ENCODE measurements at regions not wholly inside any gene's neighbourhood (a gene's known extent, or its start where the extent isn't known, plus 50 kb on each side); places are given as distances from the start of the nearest gene placed in this dataset.

DNA sequence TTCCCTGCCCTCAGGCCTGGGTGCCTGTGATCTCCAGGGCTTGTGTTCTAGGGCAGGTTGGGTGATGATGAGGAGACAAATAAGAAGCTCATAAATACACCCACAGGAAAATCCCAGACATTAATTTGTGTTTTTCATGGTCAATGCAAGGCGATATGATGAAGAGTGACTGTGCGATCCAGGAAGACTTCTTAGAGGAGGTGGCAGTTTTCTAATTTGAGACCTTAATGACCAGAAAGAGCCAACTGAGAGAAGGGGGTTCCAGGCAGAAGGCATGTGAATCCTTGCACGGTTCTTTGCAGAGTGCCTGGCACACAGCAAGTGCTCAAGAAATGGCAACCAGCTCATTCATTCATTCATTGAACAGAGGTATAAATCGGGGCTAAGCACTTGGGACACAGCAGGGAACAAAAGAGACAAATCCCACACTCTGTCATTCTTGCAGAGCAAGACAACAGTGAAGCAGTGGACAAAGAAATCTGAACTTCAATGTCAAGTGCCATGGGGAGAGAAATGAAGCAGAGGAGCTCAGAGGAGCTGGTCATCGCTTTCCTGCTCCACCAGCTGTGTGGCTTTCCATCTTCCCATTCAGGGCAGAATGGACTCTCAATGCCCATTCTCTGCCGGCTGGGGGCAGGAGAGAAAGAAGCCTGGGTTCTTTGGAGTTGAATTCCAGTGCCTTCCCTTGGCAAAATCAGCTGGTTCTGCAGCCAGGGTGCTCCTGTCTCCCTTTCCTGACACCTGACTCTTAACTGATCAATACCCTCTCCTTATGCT is 128.3 kb downstream of the AACS start:
- DNase-seq = no peak

DNA sequence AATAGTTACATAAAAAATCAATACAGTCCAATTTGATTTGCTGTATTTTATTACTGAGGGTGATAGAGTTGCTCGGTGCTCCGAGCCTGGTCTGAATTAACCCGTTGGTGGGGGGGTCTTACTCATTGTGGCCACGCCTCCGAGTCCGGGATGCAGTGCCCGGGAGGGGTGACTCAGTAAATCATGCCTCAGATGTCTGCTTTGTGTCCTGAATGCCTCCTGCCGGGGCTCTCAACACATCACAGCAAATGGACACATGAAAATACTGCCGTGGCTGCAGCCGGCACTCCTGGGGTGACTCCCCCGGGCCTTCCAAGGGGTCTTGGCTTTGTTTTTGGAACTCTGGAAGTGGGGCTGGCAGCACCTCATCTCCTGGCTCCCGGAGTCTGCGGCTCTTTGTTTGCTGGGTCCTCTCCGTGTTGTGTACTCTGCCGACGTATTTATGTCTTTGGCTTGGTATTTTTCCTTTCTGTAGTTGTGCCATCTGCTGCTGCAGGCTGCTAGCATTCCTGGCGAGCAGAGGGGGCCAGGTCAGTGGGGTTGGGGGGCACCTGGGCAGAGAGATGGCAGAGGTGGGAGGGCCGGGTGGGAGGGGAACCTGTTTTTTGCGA is 129.0 kb downstream of the AACS start:
- DNase-seq = no peak

GRCh38 chr12:125194987-125195386 is 129.8 kb downstream of the AACS start:
- no peak for DNase-seq

GRCh38 chr12:125197326-125197725 is 132.1 kb downstream of the AACS start:
- DNase-seq = no peak

- no peak for DNase-seq
These were observed 133.4 kb downstream of the AACS start for GRCh38 chr12:125198652-125199051.

GRCh38 chr12:125201090-125201489 is 135.9 kb downstream of the AACS start:
- DNase-seq = no peak

DNA sequence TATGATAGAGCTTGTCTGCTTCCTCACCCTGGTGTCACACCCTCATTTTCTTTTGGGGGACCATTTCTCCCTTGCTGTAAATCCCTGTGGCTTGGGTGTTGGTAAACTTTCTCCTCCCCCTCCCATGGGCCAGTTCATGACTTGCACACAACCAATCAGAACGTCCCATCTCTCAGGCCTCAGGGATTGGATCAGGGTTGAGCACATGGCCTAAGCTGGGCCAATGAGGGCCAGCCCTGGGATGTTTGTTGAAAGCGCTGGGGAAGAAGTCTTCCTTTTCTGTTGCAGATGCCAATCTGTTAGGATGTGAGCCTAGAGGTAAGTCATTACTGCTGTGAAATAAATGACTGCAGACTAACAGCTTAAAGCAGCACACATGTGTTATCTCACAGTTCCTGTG is 136.7 kb downstream of the AACS start:
- DNase-seq = no peak

GRCh38 chr12:125202421-125202820 is 137.2 kb downstream of the AACS start:
- DNase-seq = no peak

DNA sequence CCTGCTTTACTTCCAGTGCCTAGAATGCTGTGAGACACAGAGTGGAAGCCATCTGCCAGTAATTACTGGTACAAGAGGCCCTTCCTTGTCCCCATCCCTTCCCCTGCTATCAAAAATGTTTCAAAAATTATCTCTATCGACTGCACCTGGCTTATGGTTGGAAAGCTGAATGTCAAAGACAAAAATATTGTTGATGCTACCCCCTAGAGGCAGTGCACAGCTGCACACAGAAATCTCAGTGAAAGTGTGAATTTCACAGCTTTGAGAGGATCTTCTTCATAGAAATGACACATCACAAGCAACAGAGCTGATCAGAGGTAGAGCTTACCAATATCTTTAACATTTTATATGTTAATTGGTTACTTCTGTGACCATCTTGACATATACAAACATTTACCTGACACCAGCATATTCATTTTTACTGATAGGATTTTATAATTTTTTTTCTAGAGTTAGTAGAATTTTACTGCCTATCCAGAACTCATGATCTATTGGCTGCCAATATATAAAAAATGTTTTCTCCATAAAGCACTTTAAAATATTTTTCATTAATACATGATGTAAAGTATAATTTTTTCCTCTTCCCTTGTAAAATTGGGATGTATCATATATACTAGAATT is 138.0 kb downstream of the AACS start:
- no peak for DNase-seq

GRCh38 chr12:125205386-125205785 is 140.2 kb downstream of the AACS start:
- DNase-seq = no peak

- DNase-seq = no peak
These were observed 141.5 kb downstream of the AACS start for GRCh38 chr12:125206711-125207110.

- DNase-seq = no peak
These were observed 143.1 kb downstream of the AACS start for GRCh38 chr12:125208334-125208733.

- DNase-seq = no peak
These were observed 143.7 kb downstream of the AACS start for GRCh38 chr12:125208942-125209341.

- DNase-seq = no peak
These were observed 145.0 kb downstream of the AACS start for GRCh38 chr12:125210104-125210755.

DNA sequence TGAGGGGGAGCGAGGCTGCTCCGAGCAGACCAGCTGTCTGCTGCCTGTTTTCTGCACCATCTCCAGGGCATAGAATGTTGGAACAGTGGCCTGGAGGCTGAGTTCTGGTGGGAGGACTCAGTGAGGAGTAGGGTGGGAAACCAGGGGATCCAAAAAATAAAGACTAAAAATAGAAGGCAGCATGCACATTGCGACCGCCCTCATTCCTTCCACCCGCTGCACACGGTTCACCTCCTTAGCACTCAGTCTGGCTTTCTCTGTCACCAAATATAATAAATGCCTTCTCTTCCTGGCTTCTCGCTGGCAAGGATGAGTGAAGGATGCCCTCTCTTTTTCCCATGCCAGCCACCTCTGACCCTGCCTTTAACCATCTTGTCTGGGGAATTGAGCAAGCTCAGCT is 146.2 kb downstream of the AACS start:
- DNase-seq = no peak

DNA sequence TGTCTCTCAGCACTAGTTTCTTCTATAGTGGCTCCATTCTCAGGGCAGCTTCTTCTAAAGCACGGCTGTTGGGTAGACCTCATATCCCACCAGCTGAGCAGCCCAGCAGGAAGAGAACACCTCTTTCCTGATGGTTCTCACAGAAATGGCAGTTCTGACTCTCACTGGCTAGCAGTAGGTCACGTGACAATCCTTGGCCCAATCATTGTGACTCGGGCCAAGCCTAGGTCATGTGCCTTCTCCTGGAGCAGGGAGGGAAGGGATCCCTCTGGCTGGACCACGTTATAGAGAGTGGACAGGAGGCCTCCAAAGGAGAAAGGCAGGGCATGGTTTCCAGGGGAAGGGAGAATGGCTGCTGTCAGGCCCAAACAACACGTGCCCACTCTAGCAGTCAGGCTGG is 149.1 kb downstream of the AACS start:
- no peak for DNase-seq

- DNase-seq = no peak
These were observed 151.5 kb downstream of the AACS start for GRCh38 chr12:125216756-125217155.

- DNase-seq = no peak
These were observed 152.1 kb downstream of the AACS start for GRCh38 chr12:125217308-125217707.

- no peak for DNase-seq
These were observed 153.7 kb downstream of the AACS start for GRCh38 chr12:125218952-125219351.

DNA sequence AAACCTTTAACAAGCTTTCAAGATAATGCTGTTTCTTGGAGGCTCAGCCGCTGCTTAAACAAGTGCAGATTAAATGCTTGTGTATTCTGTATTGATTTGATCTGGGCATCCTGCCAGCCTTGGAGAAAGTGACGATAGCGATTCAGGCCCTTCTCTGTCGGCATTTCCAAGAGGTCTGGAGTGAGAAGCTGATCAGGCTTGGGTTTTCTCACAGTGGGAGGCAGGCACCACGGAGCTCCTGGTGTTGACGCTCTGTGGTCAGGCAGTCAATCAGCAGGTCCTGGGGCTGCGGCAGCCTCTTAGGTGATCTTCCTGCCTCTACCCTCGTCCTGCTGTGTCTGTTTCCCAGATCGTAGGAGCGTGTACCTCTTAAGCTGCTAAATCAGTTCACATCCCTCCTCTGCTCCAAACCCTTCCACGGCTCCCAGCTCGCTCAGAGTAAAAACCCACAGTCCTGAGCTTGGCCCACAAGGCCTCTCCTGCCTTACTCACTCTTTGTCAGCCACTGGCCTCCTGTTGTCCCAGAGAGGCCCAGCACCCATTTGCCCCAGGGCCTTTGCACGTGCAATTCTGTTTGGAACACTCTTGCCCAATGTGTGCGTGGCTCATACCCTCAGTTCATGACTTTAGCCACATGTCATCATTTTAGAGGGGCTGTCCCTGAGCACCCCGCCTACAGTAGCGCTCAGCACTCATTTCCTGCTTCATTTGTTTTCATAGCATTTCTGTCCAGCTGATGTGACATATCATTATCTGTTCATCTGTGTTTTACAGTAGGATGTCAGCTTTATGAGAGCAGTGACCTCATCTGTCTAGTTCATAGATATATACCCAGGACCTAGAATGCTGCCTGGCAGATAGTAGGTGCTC is 155.4 kb downstream of the AACS start:
- no peak for DNase-seq

DNA sequence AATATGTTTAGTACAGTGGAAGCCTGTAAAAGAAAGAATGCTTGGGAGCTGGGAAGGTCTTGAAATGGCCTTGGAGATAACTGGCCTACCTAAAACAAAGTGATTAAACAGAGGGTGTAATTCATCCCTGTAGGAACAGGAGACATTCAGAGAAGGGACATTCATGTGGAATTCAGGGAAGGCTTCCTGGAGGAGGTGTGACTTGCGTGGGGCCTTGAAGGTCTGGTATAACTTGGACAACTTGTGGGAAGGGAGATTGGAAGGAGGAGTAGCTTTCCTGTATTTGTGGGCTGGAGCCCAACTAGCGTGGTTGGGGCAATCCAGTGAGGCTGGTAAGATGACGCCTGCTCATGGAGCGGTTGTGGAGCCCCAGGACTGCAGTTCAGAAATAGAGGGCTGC is 156.4 kb downstream of the AACS start:
- no peak for DNase-seq

DNA sequence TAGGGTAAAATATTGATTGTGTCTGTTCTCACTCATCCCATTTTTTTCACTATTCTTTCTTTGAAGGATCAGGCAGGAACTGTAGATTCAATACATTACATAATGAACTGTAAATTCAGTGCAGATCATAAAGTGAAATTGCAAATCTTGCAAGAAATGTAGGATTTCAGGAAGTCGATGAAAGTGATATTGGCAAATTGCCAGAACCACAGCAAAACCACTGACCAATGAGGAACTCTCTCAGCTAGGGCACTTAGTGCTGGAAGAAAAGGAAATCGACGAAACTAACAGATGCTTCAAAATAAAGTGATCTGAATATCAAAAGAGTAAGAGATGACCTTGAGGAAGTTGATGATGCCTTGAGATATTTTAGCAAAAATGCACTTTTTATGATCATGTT is 157.6 kb downstream of the AACS start:
- no peak for DNase-seq

- no peak for DNase-seq
These were observed 160.4 kb downstream of the AACS start for GRCh38 chr12:125225641-125226040.
